ENCODE measurements at regions not wholly inside any gene's neighbourhood (a gene's known extent, or its start where the extent isn't known, plus 50 kb on each side); places are given as distances from the start of the nearest gene placed in this dataset.

DNA sequence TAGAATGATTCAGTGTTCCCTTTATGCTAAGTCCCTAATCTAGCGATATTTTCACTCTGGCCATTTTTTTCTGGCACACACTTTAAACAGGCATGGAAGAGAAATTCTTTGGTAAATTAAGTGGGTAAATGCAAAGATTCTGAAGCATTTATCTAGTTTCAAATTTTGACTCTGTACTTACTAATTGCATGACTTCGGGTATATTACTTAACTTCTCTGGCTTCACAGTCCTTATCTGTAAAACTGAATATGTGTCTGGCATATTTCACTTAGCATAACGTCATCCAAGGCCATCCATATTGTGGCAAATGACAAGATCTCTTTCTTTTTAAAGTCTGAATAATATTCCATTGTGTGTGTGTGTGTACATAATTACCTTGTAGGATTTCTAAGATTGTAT, 114.5 kb downstream of the MBL2 start:
- Histone ChIP-seq H4K20me1 (peaks cover 0 to 6% (median 0%) of the 10 kb centered on the region in 11 experiments; a peak in 3 of 22 replicates), H3K4me3 (no peak overlapping the region), H3K27ac (no peak overlapping the region), H3K4me2 (no peak overlapping the region), H3K36me3 (no peaks in the 10 kb centered on the region; a peak in 1 of 22 replicates), H3K9me3 (replicated peaks in 1 of 11) (no peaks in the 10 kb centered on the region), H3K9ac (no peak overlapping the region), H3K27me3 (no peaks in the 10 kb centered on the region), H3K4me1 (peaks cover 4 to 8% (median 8%) of the 10 kb centered on the region in 10 experiments)
- TF ChIP-seq Cebpa-rat (IDR thresholded peaks at IDR 0.05): no peak

DNA sequence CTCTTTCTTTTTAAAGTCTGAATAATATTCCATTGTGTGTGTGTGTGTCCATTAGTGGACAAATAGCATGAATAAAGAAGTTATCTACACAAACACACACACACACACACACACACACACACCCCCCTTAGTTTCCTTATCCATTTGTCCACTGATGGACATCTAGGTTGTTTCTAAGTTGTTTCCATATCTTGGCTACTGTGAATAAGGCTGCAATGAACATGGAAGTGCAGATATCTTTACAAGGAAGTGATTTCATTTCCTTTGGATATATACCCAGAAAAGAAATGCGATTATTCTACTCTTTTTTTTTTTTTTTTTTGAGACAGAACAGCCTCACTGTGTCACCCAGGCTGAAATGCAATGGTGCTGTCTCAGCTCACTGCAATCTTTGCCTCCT, 113.5 kb downstream of the MBL2 start:
- H3K27ac ChIP-seq: no peak overlapping the region
- H3K36me3 ChIP-seq: no peaks in the 10 kb centered on the region; a peak in 1 of 22 replicates
- TF ChIP-seq Cebpa-rat (IDR thresholded peaks at IDR 0.05): no peak
- H3K9ac ChIP-seq: no peak overlapping the region
- H3K4me1 ChIP-seq: no peaks in the 10 kb centered on the region
- H3K4me2 ChIP-seq: no peak overlapping the region; a peak in 1 of 22 replicates
- H4K20me1 ChIP-seq: peaks cover 0 to 4% (median 0%) of the 10 kb centered on the region in 11 experiments; a peak in 3 of 22 replicates
- H3K27me3 ChIP-seq: no peaks in the 10 kb centered on the region
- no peak overlapping the region for H3K4me3 ChIP-seq
- H3K9me3 ChIP-seq (replicated peaks in 1 of 11): no peaks in the 10 kb centered on the region

DNA sequence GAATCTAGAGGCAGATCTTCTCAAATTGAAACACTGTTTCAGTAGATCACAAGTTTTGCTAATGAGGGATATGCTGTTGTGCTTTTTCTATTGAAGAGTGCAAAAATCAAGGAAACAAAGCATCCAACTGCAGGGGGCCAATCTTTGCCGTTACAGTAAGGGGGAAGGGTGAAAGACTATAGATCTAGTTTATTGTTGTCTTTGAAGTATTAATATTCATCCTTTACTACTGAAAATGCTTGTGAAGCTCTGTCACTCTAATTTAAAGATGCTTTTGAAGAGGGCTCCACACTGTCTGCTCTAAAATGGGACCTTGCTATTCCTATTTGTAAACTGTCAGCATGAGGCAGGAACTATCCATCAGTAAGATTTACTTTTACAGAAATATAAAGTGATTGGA, 110.3 kb downstream of the MBL2 start:
- H3K4me3 ChIP-seq: no peak overlapping the region
- no peaks in the 10 kb centered on the region for H3K27me3 ChIP-seq
- TF ChIP-seq Cebpa-rat (IDR thresholded peaks at IDR 0.05): no peak
- peaks cover 5 to 17% (median 12%) of the 10 kb centered on the region in 11 experiments; a peak in 21 of 22 replicates for H3K9me3 ChIP-seq (replicated peaks in 1 of 11)
- no peak overlapping the region for H3K27ac ChIP-seq
- H4K20me1 ChIP-seq: peaks cover 0 to 4% (median 0%) of the 10 kb centered on the region in 11 experiments; a peak in 1 of 22 replicates
- peaks cover 0 to 24% (median 0%) of the 10 kb centered on the region in 11 experiments; a peak in 5 of 22 replicates for H3K36me3 ChIP-seq
- H3K9ac ChIP-seq: no peak overlapping the region
- H3K4me2 ChIP-seq: no peak overlapping the region
- H3K4me1 ChIP-seq: no peaks in the 10 kb centered on the region

DNA sequence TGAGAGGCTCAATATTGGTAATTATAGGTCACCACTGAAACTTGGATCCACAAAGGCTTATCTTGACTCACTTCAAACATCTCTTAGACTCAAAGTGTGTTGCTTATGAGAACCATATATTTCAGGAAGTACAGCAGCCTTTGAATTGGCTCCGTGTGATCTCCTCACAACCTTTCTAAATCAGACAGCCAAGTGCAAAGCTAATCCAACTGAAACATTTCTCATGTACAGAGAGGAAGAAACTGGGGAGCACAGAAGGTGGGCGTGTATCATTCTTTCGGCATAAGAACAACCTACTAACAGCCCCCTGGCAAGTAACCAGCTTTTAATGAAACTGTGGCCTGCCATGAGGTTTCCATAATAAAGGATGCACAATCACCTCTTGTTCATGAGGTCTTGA, 109.4 kb downstream of the MBL2 start:
- H3K4me1 ChIP-seq: no peaks in the 10 kb centered on the region
- no peak overlapping the region for H3K4me3 ChIP-seq
- no peak for TF ChIP-seq Cebpa-rat (IDR thresholded peaks at IDR 0.05)
- peaks cover 0 to 4% (median 0%) of the 10 kb centered on the region in 11 experiments; a peak in 1 of 22 replicates for H4K20me1 ChIP-seq
- H3K27ac ChIP-seq: no peak overlapping the region
- peaks cover 9 to 23% (median 18%) of the 10 kb centered on the region in 11 experiments; a peak in 21 of 22 replicates for H3K9me3 ChIP-seq (replicated peaks in 1 of 11)
- no peak overlapping the region for H3K9ac ChIP-seq
- H3K4me2 ChIP-seq: no peak overlapping the region
- H3K27me3 ChIP-seq: no peaks in the 10 kb centered on the region
- H3K36me3 ChIP-seq: peaks cover 0 to 31% (median 0%) of the 10 kb centered on the region in 11 experiments; a peak in 5 of 22 replicates

DNA sequence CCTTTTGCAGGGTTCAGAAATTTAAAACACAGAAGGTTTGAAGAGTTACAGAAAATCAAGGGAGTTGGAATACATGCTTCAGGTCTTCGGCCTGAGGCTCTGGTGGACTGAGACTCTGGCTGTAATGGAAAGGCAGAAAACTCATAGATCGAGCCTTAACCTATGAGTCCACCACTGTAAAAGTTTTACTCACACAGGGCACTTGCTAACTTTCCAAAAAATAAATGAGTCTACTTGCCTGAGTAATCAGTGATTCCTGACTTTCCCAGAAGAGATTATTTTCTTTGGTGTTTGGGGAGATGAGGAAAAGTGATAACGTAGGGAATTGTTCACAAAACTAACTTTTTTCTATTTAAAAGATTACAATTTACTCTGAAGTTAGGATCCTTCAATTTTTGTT, 108.0 kb downstream of the MBL2 start:
- Histone ChIP-seq H3K9ac (no peak overlapping the region), H3K4me2 (no peak overlapping the region), H3K4me1 (no peaks in the 10 kb centered on the region), H3K9me3 (replicated peaks in 1 of 11) (peaks cover 13 to 30% (median 18%) of the 10 kb centered on the region in 11 experiments; a peak in 21 of 22 replicates), H3K27ac (no peak overlapping the region), H3K4me3 (no peak overlapping the region), H4K20me1 (peaks cover 0 to 4% (median 0%) of the 10 kb centered on the region in 11 experiments; a peak in 1 of 22 replicates), H3K36me3 (peaks cover 0 to 40% (median 0%) of the 10 kb centered on the region in 11 experiments; a peak in 6 of 22 replicates), H3K27me3 (no peaks in the 10 kb centered on the region)
- TF ChIP-seq Cebpa-rat (IDR thresholded peaks at IDR 0.05): no peak

DNA sequence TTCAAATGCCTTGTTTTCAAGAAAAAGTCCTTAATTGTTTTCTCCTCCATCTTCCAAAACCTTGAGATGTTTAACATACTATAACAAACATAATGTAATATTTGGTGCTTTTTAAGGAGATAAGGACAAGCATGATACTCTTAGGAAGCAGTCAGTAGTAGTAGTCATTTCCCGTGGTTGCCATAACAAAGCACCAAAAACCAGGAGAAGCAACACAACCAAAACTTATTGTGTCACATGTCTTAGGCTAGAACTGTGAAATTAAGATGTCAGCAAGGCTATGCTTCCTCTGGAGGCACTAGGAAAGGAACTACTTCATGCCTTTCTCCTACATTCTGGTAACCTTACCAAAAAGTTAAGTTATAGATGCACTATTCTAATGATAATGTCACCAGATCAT, 106.8 kb downstream of the MBL2 start:
- peaks cover 13 to 30% (median 19%) of the 10 kb centered on the region in 11 experiments; a peak in 21 of 22 replicates for H3K9me3 ChIP-seq (replicated peaks in 1 of 11)
- peaks cover 0 to 4% (median 0%) of the 10 kb centered on the region in 11 experiments; a peak in 2 of 22 replicates for H4K20me1 ChIP-seq
- no peak overlapping the region for H3K4me2 ChIP-seq
- no peak for TF ChIP-seq Cebpa-rat (IDR thresholded peaks at IDR 0.05)
- no peak overlapping the region for H3K4me3 ChIP-seq
- H3K27me3 ChIP-seq: no peaks in the 10 kb centered on the region
- peaks cover 0 to 52% (median 0%) of the 10 kb centered on the region in 11 experiments; a peak in 6 of 22 replicates for H3K36me3 ChIP-seq
- no peaks in the 10 kb centered on the region for H3K4me1 ChIP-seq
- H3K9ac ChIP-seq: no peak overlapping the region
- H3K27ac ChIP-seq: no peak overlapping the region

DNA sequence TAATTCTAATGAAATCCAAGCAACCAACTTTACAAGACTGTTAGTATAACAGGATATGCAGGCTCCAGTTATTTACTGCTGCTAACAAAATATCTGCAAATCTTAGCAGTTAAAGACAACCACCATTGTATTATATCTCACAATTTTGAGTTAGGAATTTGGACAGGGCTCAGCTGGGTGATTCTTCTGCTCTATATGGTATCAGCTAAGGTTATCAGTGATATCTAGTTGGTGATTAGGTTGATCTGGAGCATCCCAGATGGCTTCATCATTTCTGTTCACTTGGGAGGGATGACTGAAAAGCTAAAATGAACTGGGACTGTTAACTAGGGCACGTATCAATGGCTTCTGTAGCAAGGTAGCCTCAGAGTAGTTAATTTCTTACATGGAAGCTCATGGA, 105.7 kb downstream of the MBL2 start:
- H3K4me2 ChIP-seq: no peak overlapping the region
- no peak for TF ChIP-seq Cebpa-rat (IDR thresholded peaks at IDR 0.05)
- no peaks in the 10 kb centered on the region for H3K27me3 ChIP-seq
- peaks cover 0 to 56% (median 0%) of the 10 kb centered on the region in 11 experiments; a peak in 6 of 22 replicates for H3K36me3 ChIP-seq
- H3K9me3 ChIP-seq (replicated peaks in 1 of 11): peaks cover 13 to 30% (median 19%) of the 10 kb centered on the region in 11 experiments; a peak in 21 of 22 replicates
- H4K20me1 ChIP-seq: peaks cover 0 to 4% (median 0%) of the 10 kb centered on the region in 11 experiments; a peak in 2 of 22 replicates
- H3K4me3 ChIP-seq: no peak overlapping the region
- no peaks in the 10 kb centered on the region for H3K4me1 ChIP-seq
- H3K9ac ChIP-seq: no peak overlapping the region
- no peak overlapping the region for H3K27ac ChIP-seq

DNA sequence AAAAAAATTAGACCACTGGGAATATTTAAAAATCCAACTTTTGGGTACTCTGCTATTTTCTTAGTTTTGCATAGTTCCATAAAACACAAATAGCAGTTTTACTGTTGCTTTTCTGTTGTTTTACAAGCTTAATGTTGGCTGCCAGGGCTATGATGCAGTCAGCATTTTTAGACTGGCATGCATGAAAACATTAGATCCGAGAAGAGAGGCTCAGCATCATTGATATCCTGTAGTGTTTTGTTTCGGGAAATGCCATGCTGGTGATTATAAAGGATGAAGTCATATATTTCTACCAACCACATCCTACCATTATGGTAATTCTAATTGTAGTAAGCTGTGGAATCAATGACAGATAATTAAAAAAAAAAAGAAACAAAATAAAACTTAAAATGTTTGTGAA, 104.6 kb downstream of the MBL2 start:
- Histone ChIP-seq H3K4me1 (no peaks in the 10 kb centered on the region), H3K9ac (no peak overlapping the region), H3K27ac (no peak overlapping the region)

DNA sequence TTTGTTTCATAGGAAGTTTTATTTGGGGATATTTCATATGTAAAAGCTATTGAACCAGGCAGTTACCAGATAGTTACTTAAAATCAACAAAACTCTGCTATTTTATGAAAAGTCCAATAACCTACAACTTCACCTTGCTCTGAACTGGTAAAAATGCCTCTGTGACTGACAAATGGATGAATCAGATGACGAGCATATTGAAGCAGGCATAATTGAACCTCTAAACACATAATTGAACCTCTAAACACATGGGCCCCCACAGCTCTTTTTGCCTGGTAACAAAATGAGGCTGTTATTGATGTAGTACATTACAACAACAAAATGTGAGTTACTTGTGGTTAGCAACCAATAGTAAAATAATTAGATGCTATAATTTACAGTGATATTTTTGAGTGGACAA, 99.7 kb downstream of the MBL2 start:
- Histone ChIP-seq H3K9me3 (replicated peaks in 1 of 11) (peaks cover 0 to 19% (median 7%) of the 10 kb centered on the region in 11 experiments; a peak in 10 of 22 replicates), H3K27me3 (no peaks in the 10 kb centered on the region), H4K20me1 (peaks cover 0 to 5% (median 0%) of the 10 kb centered on the region in 11 experiments; a peak in 2 of 22 replicates), H3K9ac (no peak overlapping the region), H3K27ac (no peak overlapping the region), H3K36me3 (peaks cover 0 to 72% (median 0%) of the 10 kb centered on the region in 11 experiments; a peak in 9 of 22 replicates), H3K4me3 (no peak overlapping the region), H3K4me1 (no peaks in the 10 kb centered on the region), H3K4me2 (no peak overlapping the region)
- TF ChIP-seq Cebpa-rat (IDR thresholded peaks at IDR 0.05): no peak

More for the DNA sequence above, 104.6 kb downstream of the MBL2 start:
- Histone ChIP-seq H3K27me3 (no peaks in the 10 kb centered on the region), H4K20me1 (peaks cover 0 to 4% (median 0%) of the 10 kb centered on the region in 11 experiments; a peak in 1 of 22 replicates), H3K9me3 (replicated peaks in 1 of 11) (peaks cover 13 to 30% (median 19%) of the 10 kb centered on the region in 11 experiments; a peak in 21 of 22 replicates), H3K4me2 (no peak overlapping the region), H3K4me3 (no peak overlapping the region), H3K36me3 (peaks cover 0 to 63% (median 0%) of the 10 kb centered on the region in 11 experiments; a peak in 6 of 22 replicates)
- no peak for TF ChIP-seq Cebpa-rat (IDR thresholded peaks at IDR 0.05)
